Anterior cingulate cortex (tissue), 58 donors: ENCODE measurements at regions not wholly inside any gene's neighbourhood (a gene's known extent, or its start where the extent isn't known, plus 50 kb on each side); places are given as distances from the start of the nearest gene placed in this dataset.
"Not testable (repeated sequence)": the region's sequence is repeated elsewhere in the genome, so short reads cannot be mapped to it uniquely, and the experiment has no call there.

Experiments
- DNase-seq, 58 donors: peaks; one replicate each; lab custom pipeline; 2025; lab: John Stamatoyannopoulos, UW

GRCh38 chr10:53108317-53108934, 335.8 kb upstream of the MBL2 start:
- DNase-seq, result no peak

- DNase-seq, result no peak
Observed at GRCh38 chr10:53107711-53108110, 335.1 kb upstream of the MBL2 start.

- DNase-seq, result no peak
Observed at GRCh38 chr10:53102424-53102823, 329.8 kb upstream of the MBL2 start.

GRCh38 chr10:53093878-53094277, 321.3 kb upstream of the MBL2 start:
- DNase-seq, result no peak

GRCh38 chr10:53091574-53091973, 319.0 kb upstream of the MBL2 start:
- no peak for DNase-seq

GRCh38 chr10:53088961-53089360, 316.4 kb upstream of the MBL2 start:
- no peak for DNase-seq

GRCh38 chr10:53079283-53079682, 306.7 kb upstream of the MBL2 start:
- DNase-seq, result no peak

GRCh38 chr10:53076948-53077347, 304.4 kb upstream of the MBL2 start:
- DNase-seq, result no peak

GRCh38 chr10:53075469-53075868, 302.9 kb upstream of the MBL2 start:
- DNase-seq, result no peak

- no peak for DNase-seq
Observed at GRCh38 chr10:53072144-53072543, 299.6 kb upstream of the MBL2 start.

- DNase-seq, result no peak
Observed at GRCh38 chr10:53071505-53072125, 299.0 kb upstream of the MBL2 start.

GRCh38 chr10:53069013-53069412, 296.4 kb upstream of the MBL2 start:
- DNase-seq, result no peak

GRCh38 chr10:53064614-53065013, 292.0 kb upstream of the MBL2 start:
- no peak for DNase-seq

GRCh38 chr10:53063805-53064204, 291.2 kb upstream of the MBL2 start:
- no peak for DNase-seq

GRCh38 chr10:53052521-53053164, 280.1 kb upstream of the MBL2 start:
- no peak for DNase-seq

- DNase-seq, result no peak
Observed at GRCh38 chr10:53045315-53045714, 272.7 kb upstream of the MBL2 start.

GRCh38 chr10:53035823-53036222, 263.2 kb upstream of the MBL2 start:
- DNase-seq, result not testable (repeated sequence)

- DNase-seq, result no peak
Observed at GRCh38 chr10:53033396-53033795, 260.8 kb upstream of the MBL2 start.

GRCh38 chr10:53029872-53030849, 257.6 kb upstream of the MBL2 start:
- DNase-seq, result not testable (repeated sequence)

- DNase-seq, result no peak
Observed at GRCh38 chr10:53029449-53029848, 256.9 kb upstream of the MBL2 start.

- not testable (repeated sequence) for DNase-seq
Observed at GRCh38 chr10:53025765-53026164, 253.2 kb upstream of the MBL2 start.
